T-cell (primary cell): ENCODE measurements at regions not wholly inside any gene's neighbourhood (a gene's known extent, or its start where the extent isn't known, plus 50 kb on each side); places are given as distances from the start of the nearest gene placed in this dataset.

ENCODE experiments used
- ATAC-seq, 4 experiments: fragments of 200-7000 bp in 3 of 4; fragments of 150-1000 bp in 1 of 4; cut with Tn5 transposase; replicated peaks in 1 of 4; 1 replicate in 3 of 4; 2 replicates in 1 of 4; pipeline ENCODE4 v1.10.0; 2021; ENCODE audit warnings: moderate library complexity in 3 of 4, mild to moderate bottlenecking in 2 of 4, moderate number of reproducible peaks in 1 of 4
- CTCF ChIA-PET, 2 donors: fragments of 300-600 bp; sonication (Branson Sonifier 250); formaldehyde crosslinking; loops; one replicate each; lab custom pipeline; 2022; ENCODE audit warnings: antibody characterized with exemption in 2 of 2; lab: Charles Lee
- POLR2A ChIA-PET, 2 donors: fragments of 300-600 bp; sonication (Branson Sonifier 250); formaldehyde crosslinking; loops; one replicate each; lab custom pipeline; 2022; ENCODE audit warnings: antibody characterized with exemption in 2 of 2; lab: Charles Lee
- DNase-seq, 35 experiments: peaks; one replicate each; pipeline versions ENCODE4 v3.0.0 to v3.0.0-alpha.2; 2013 to 2023
- H3K27ac ChIP-seq: one replicate; pipeline ENCODE4 v1.5.1; 2013; ENCODE audit warnings: low read length
- H3K27me3 ChIP-seq, 2 experiments: replicated peaks in 1 of 2; 1 replicate in 1 of 2; 2 replicates in 1 of 2; pipeline versions ENCODE4 v1.6.1 to v1.7.0; 2013; ENCODE audit warnings: low read length in 1 of 2, mixed read lengths in 1 of 2; ENCODE audit not compliant: control insufficient read depth in 2 of 2, insufficient read depth in 2 of 2; ENCODE audit errors: extremely low read depth in 1 of 2
- H3K36me3 ChIP-seq, 2 donors: 1 replicate in 1 of 2; 2 replicates in 1 of 2; pipeline versions ENCODE4 v1.6.1 to v1.7.0; 2013; ENCODE audit warnings: low read length in 1 of 2; ENCODE audit not compliant: control insufficient read depth in 2 of 2, insufficient read depth in 1 of 2; ENCODE audit errors: extremely low read depth in 1 of 2
- H3K4me1 ChIP-seq, 2 experiments: 1 replicate in 1 of 2; 2 replicates in 1 of 2; pipeline versions ENCODE4 v1.6.1 to v1.7.0; 2013; ENCODE audit warnings: low read length in 2 of 2, mixed read lengths in 1 of 2; ENCODE audit not compliant: insufficient read depth in 2 of 2, control insufficient read depth in 1 of 2; ENCODE audit errors: extremely low read depth in 1 of 2
- H3K4me3 ChIP-seq, 2 donors: 1 replicate in 1 of 2; 2 replicates in 1 of 2; pipeline versions ENCODE4 v1.5.1 to v1.7.0; 2013; ENCODE audit warnings: mild to moderate bottlenecking in 2 of 2, low read length in 1 of 2, moderate library complexity in 1 of 2; ENCODE audit not compliant: control insufficient read depth in 1 of 2; ENCODE audit errors: extremely low read depth in 1 of 2
- H3K9me3 ChIP-seq: 2 replicates; pipeline ENCODE4 v1.7.0; 2013
- H3K27ac Mint-ChIP-seq, 2 donors: one replicate each; pipeline ENCODE4 v1.8.0; 2020 to 2021; ENCODE audit warnings: mild to moderate bottlenecking in 2 of 2, mixed read lengths in 2 of 2
- H3K27me3 Mint-ChIP-seq, 2 donors: one replicate each; pipeline ENCODE4 v1.8.0; 2021 to 2022; ENCODE audit warnings: mixed read lengths in 2 of 2
- H3K36me3 Mint-ChIP-seq: one replicate; pipeline ENCODE4 v1.8.0; 2021; ENCODE audit warnings: mixed read lengths
- H3K4me1 Mint-ChIP-seq, 3 donors: one replicate each; pipeline ENCODE4 v1.8.0; 2020 to 2022; ENCODE audit warnings: mixed read lengths in 3 of 3, mild to moderate bottlenecking in 1 of 3
- H3K4me3 Mint-ChIP-seq, 3 donors: one replicate each; pipeline ENCODE4 v1.8.0; 2020 to 2022; ENCODE audit warnings: mild to moderate bottlenecking in 3 of 3, mixed read lengths in 3 of 3, moderate library complexity in 3 of 3
- H3K9me3 Mint-ChIP-seq, 3 donors: one replicate each; pipeline ENCODE4 v1.8.0; 2020 to 2022; ENCODE audit warnings: mixed read lengths in 3 of 3
- WGBS: methylation state at CpG from one replicate; pipeline ENCODE4 v1.1.5; 2013; ENCODE audit warnings: missing lambda C conversion rate; ENCODE audit not compliant: insufficient coverage; 5-methylcytosine and 5-hydroxymethylcytosine counted together

- no peaks in the 10 kb centered on the region for H3K4me1 Mint-ChIP-seq
- ATAC-seq (no peak), DNase-seq (no peak)
- no peak overlapping the region for H3K4me3 ChIP-seq
- no peak overlapping the region for H3K27ac Mint-ChIP-seq
- ChIA-PET CTCF (no interaction called here), POLR2A (no interaction called here)
- 93% methylated on average over 14 of the region's 14 CpGs for WGBS
- H3K27me3 Mint-ChIP-seq = peaks cover 11 to 27% of the 10 kb centered on the region in 2 donors
- no peaks in the 10 kb centered on the region for H3K9me3 ChIP-seq
- H3K9me3 Mint-ChIP-seq = no peaks in the 10 kb centered on the region
- H3K27ac ChIP-seq = no peak overlapping the region
- H3K36me3 Mint-ChIP-seq = no peaks in the 10 kb centered on the region
- peaks cover 0 to 13% of the 10 kb centered on the region in 2 experiments for H3K27me3 ChIP-seq
- no peak overlapping the region for H3K4me3 Mint-ChIP-seq
- no peaks in the 10 kb centered on the region for H3K4me1 ChIP-seq
- no peaks in the 10 kb centered on the region for H3K36me3 ChIP-seq
Measured at GRCh38 chr20:51864967-51865366, 62.6 kb upstream of the SALL4 start.

GRCh38 chr20:51862796-51863195 lies 60.5 kb upstream of the SALL4 start:
- Histone ChIP-seq H3K9me3 (no peaks in the 10 kb centered on the region), H3K27ac (no peak overlapping the region), H3K36me3 (no peaks in the 10 kb centered on the region), H3K4me1 (no peaks in the 10 kb centered on the region), H3K27me3 (peaks cover 0 to 17% of the 10 kb centered on the region in 2 experiments), H3K4me3 (no peak overlapping the region)
- WGBS = 82% methylated on average over 6 of the region's 8 CpGs
- H3K36me3 Mint-ChIP-seq = no peaks in the 10 kb centered on the region
- ChIA-PET POLR2A (no interaction called here), CTCF (no interaction called here)
- no peaks in the 10 kb centered on the region for H3K9me3 Mint-ChIP-seq
- no peak overlapping the region for H3K27ac Mint-ChIP-seq
- peaks cover 11 to 37% of the 10 kb centered on the region in 2 donors for H3K27me3 Mint-ChIP-seq
- ATAC-seq (no peak), DNase-seq (no peak)
- H3K4me3 Mint-ChIP-seq = no peak overlapping the region
- H3K4me1 Mint-ChIP-seq = no peaks in the 10 kb centered on the region

- Histone ChIP-seq H3K4me3 (no peak overlapping the region), H3K9me3 (no peaks in the 10 kb centered on the region), H3K4me1 (no peaks in the 10 kb centered on the region), H3K36me3 (no peaks in the 10 kb centered on the region), H3K27ac (no peak overlapping the region), H3K27me3 (peaks cover 0 to 17% of the 10 kb centered on the region in 2 experiments)
- ChIA-PET CTCF (no interaction called here), POLR2A (no interaction called here)
- H3K4me1 Mint-ChIP-seq = no peaks in the 10 kb centered on the region
- DNase-seq = no peak
- no peaks in the 10 kb centered on the region for H3K36me3 Mint-ChIP-seq
- H3K9me3 Mint-ChIP-seq = no peaks in the 10 kb centered on the region
- WGBS = 50% methylated on average over 1 of the region's 7 CpGs
- ATAC-seq = no peak
- no peak overlapping the region for H3K4me3 Mint-ChIP-seq
- H3K27ac Mint-ChIP-seq = no peak overlapping the region
- peaks cover 11 to 35% of the 10 kb centered on the region in 2 donors for H3K27me3 Mint-ChIP-seq
Measured at GRCh38 chr20:51861726-51862466, 59.6 kb upstream of the SALL4 start.

- ATAC-seq = no peak
- H3K36me3 Mint-ChIP-seq = no peaks in the 10 kb centered on the region
- DNase-seq = no peak
- no peak overlapping the region for H3K27ac Mint-ChIP-seq
- H3K27me3 Mint-ChIP-seq = peaks cover 11 to 31% of the 10 kb centered on the region in 2 donors
- H3K4me1 ChIP-seq = no peaks in the 10 kb centered on the region
- H3K9me3 Mint-ChIP-seq = no peaks in the 10 kb centered on the region
- WGBS = 73% methylated on average over 2 of the region's 5 CpGs
- CTCF ChIA-PET = no interaction called here
- POLR2A ChIA-PET = no interaction called here
- H3K4me3 Mint-ChIP-seq = no peak overlapping the region
- no peaks in the 10 kb centered on the region for H3K9me3 ChIP-seq
- H3K4me1 Mint-ChIP-seq = no peaks in the 10 kb centered on the region
- no peak overlapping the region for H3K4me3 ChIP-seq
- H3K27ac ChIP-seq = no peak overlapping the region
- peaks cover 0 to 17% of the 10 kb centered on the region in 2 experiments for H3K27me3 ChIP-seq
- no peaks in the 10 kb centered on the region for H3K36me3 ChIP-seq
Measured at GRCh38 chr20:51860111-51860882, 58.0 kb upstream of the SALL4 start.

- peaks cover 4 to 15% of the 10 kb centered on the region in 2 donors for H3K27me3 Mint-ChIP-seq
- ATAC-seq = no peak
- H3K9me3 ChIP-seq = no peaks in the 10 kb centered on the region
Measured at GRCh38 chr20:51856432-51856831, 54.1 kb upstream of the SALL4 start.

GRCh38 chr20:51854921-51855320 lies 52.6 kb upstream of the SALL4 start:
- DNase-seq (no peak), ATAC-seq (no peak)
- Histone ChIP-seq H3K36me3 (no peaks in the 10 kb centered on the region), H3K4me3 (no peak overlapping the region), H3K27ac (no peak overlapping the region), H3K4me1 (no peaks in the 10 kb centered on the region), H3K27me3 (peaks cover 0 to 3% of the 10 kb centered on the region in 2 experiments), H3K9me3 (no peaks in the 10 kb centered on the region)
- Mint-ChIP-seq H3K4me3 (no peak overlapping the region), H3K4me1 (no peaks in the 10 kb centered on the region), H3K9me3 (no peaks in the 10 kb centered on the region), H3K27ac (no peak overlapping the region), H3K27me3 (peaks cover 0 to 10% of the 10 kb centered on the region in 2 donors), H3K36me3 (no peaks in the 10 kb centered on the region)
- WGBS = no CpG with 5 or more reads among the region's 6 CpGs
- ChIA-PET CTCF (no interaction called here), POLR2A (no interaction called here)

More at GRCh38 chr20:51856432-51856831, 54.1 kb upstream of the SALL4 start:
- WGBS = 100% methylated on average over 1 of the region's 3 CpGs
- no peaks in the 10 kb centered on the region for H3K9me3 Mint-ChIP-seq
- Histone ChIP-seq H3K4me3 (no peak overlapping the region), H3K27ac (no peak overlapping the region), H3K27me3 (peaks cover 0 to 5% of the 10 kb centered on the region in 2 experiments), H3K4me1 (no peaks in the 10 kb centered on the region), H3K36me3 (no peaks in the 10 kb centered on the region)
- POLR2A ChIA-PET = no interaction called here
- H3K27ac Mint-ChIP-seq = no peak overlapping the region
- DNase-seq = no peak
- no peaks in the 10 kb centered on the region for H3K36me3 Mint-ChIP-seq
- H3K4me1 Mint-ChIP-seq = no peaks in the 10 kb centered on the region
- H3K4me3 Mint-ChIP-seq = no peak overlapping the region
- CTCF ChIA-PET = no interaction called here
